A673 (cell line): ENCODE measurements at regions not wholly inside any gene's neighbourhood (a gene's known extent, or its start where the extent isn't known, plus 50 kb on each side); places are given as distances from the start of the nearest gene placed in this dataset.

ENCODE experiments used
- BruUV-seq: library from RNA; stranded (reverse); fragments of 400-500 nt; replicated peaks from 2 replicates; lab custom pipeline; 2021; lab: Mats Ljungman, UMichigan
- CTCF ChIA-PET: fragments of 300-600 bp; sonication (Branson Sonifier 250); formaldehyde crosslinking; loops from one replicate; lab custom pipeline; 2022; ENCODE audit warnings: antibody characterized with exemption; lab: Charles Lee
- POLR2A ChIA-PET: fragments of 300-600 bp; sonication (Branson Sonifier 250); formaldehyde crosslinking; loops from one replicate; lab custom pipeline; 2022; ENCODE audit warnings: antibody characterized with exemption; ENCODE audit not compliant: low non-redundant PET; lab: Charles Lee
- DNase-seq: peaks from one replicate; pipeline ENCODE4 v3.0.0-alpha.2; 2015; ENCODE audit warnings: low spot score
- H3K27ac ChIP-seq: fragments of 200-600 bp; sonication (generic); 2 replicates; pipeline ENCODE4 v1.5.1; 2016; ENCODE audit warnings: mixed run types, low read depth, mild to moderate bottlenecking, mixed read lengths, antibody characterized with exemption, low read length; ENCODE audit not compliant: poor library complexity, severe bottlenecking
- H3K27me3 ChIP-seq: fragments of 200-600 bp; sonication (generic); replicated peaks from 2 replicates; pipeline ENCODE4 v1.6.1; 2017; ENCODE audit warnings: mixed run types, low read depth, mild to moderate bottlenecking, mixed read lengths, antibody characterized with exemption, low read length; ENCODE audit not compliant: insufficient read depth, poor library complexity
- H3K36me3 ChIP-seq: fragments of 200-600 bp; sonication (generic); 2 replicates; pipeline ENCODE4 v1.6.1; 2016; ENCODE audit warnings: mixed run types, mild to moderate bottlenecking, mixed read lengths, antibody characterized with exemption, low read length; ENCODE audit not compliant: insufficient read depth, poor library complexity, severe bottlenecking
- H3K4me1 ChIP-seq: fragments of 200-600 bp; sonication (generic); 2 replicates; pipeline ENCODE4 v1.6.1; 2017; ENCODE audit warnings: mixed run types, mild to moderate bottlenecking, mixed read lengths, antibody characterized with exemption, low read length; ENCODE audit not compliant: insufficient read depth, poor library complexity, severe bottlenecking
- H3K4me3 ChIP-seq: fragments of 200-600 bp; sonication (generic); 2 replicates; pipeline ENCODE4 v1.5.1; 2016; ENCODE audit warnings: low read depth, mixed run types, mild to moderate bottlenecking, mixed read lengths, low read length; ENCODE audit not compliant: poor library complexity, severe bottlenecking
- H3K9me3 ChIP-seq: fragments of 200-600 bp; sonication (generic); 2 replicates; pipeline ENCODE4 v1.6.1; 2016; ENCODE audit warnings: mixed run types, low read depth, mild to moderate bottlenecking, mixed read lengths, antibody characterized with exemption, low read length; ENCODE audit not compliant: poor library complexity, severe bottlenecking
- CTCF ChIP-seq: fragments of 300-800, 200-600 bp; sonication (generic); conservative IDR thresholded peaks from 2 replicates; pipeline ENCODE4 v1.5.1; 2017; ENCODE audit warnings: low read depth, mild to moderate bottlenecking, antibody characterized with exemption, low read length, moderate library complexity, mixed read lengths
- EZH2 ChIP-seq: fragments of 200-600 bp; sonication (generic); IDR thresholded peaks from 2 replicates; pipeline ENCODE4 v1.6.1; 2017; ENCODE audit warnings: borderline replicate concordance, low read depth, mild to moderate bottlenecking, mixed read lengths, antibody characterized with exemption, low read length; ENCODE audit not compliant: poor library complexity, severe bottlenecking
- intact Hi-C: fragments of 100-400 bp; cut with micrococcal nuclease; formaldehyde crosslinking; loops from one replicate; pipeline ENCODE4 v1.10.0; 2022; ENCODE audit not compliant: unreplicated experiment

GRCh38 chr14:94960285-94961001, 190.5 kb upstream of the GSC start:
- H3K27ac ChIP-seq = no peak overlapping the region
- BruUV-seq = no TSS peak
- H3K4me3 ChIP-seq = no peak overlapping the region
- no peaks in the 10 kb centered on the region for H3K9me3 ChIP-seq
- no peak for TF ChIP-seq CTCF
- no peak for DNase-seq
- POLR2A ChIA-PET = no interaction called here
- no peaks in the 10 kb centered on the region for H3K4me1 ChIP-seq
- CTCF ChIA-PET = no interaction called here
- no peaks in the 10 kb centered on the region for H3K36me3 ChIP-seq
- intact Hi-C loops = no loop called here
- H3K27me3 ChIP-seq = no peaks in the 10 kb centered on the region

- POLR2A ChIA-PET = no interaction called here
- CTCF ChIA-PET = no interaction called here
- no peaks in the 10 kb centered on the region for H3K4me1 ChIP-seq
- no TSS peak for BruUV-seq
- TF ChIP-seq CTCF (no peak), EZH2 (no peak)
- no peak overlapping the region for H3K27ac ChIP-seq
- no peak overlapping the region for H3K4me3 ChIP-seq
- no peak for DNase-seq
- no peaks in the 10 kb centered on the region for H3K36me3 ChIP-seq
- intact Hi-C loops = no loop called here
- H3K27me3 ChIP-seq = no peaks in the 10 kb centered on the region
- no peaks in the 10 kb centered on the region for H3K9me3 ChIP-seq
These were observed 183.8 kb upstream of the GSC start for GRCh38 chr14:94953541-94954260.

GRCh38 chr14:94952097-94952496, 182.2 kb upstream of the GSC start:
- ChIA-PET POLR2A (no interaction called here), CTCF (no interaction called here)
- Histone ChIP-seq H3K36me3 (no peaks in the 10 kb centered on the region), H3K27me3 (no peaks in the 10 kb centered on the region), H3K27ac (no peak overlapping the region), H3K4me1 (no peaks in the 10 kb centered on the region), H3K4me3 (no peak overlapping the region), H3K9me3 (no peaks in the 10 kb centered on the region)
- no peak for DNase-seq
- TF ChIP-seq EZH2 (no peak), CTCF (no peak)
- BruUV-seq = no TSS peak
- intact Hi-C loops = no loop called here
